AG10803 (cell line): ENCODE measurements at regions not wholly inside any gene's neighbourhood (a gene's known extent, or its start where the extent isn't known, plus 50 kb on each side); places are given as distances from the start of the nearest gene placed in this dataset.

Source experiments
- DNase-seq: peaks from one replicate; pipeline ENCODE4 v3.0.0; 2010; ENCODE audit warnings: low read depth
- H3K4me3 ChIP-seq: 2 replicates; pipeline ENCODE4 v1.5.1; 2011; ENCODE audit warnings: mild to moderate bottlenecking, low read length, control low read depth
- TF ChIP-seq, protein P1 (sequence below): conservative IDR thresholded peaks from 2 replicates; pipeline ENCODE4 v1.5.1; 2011; ENCODE audit warnings: mild to moderate bottlenecking, low read length, control low read depth, inconsistent platforms

DNA sequence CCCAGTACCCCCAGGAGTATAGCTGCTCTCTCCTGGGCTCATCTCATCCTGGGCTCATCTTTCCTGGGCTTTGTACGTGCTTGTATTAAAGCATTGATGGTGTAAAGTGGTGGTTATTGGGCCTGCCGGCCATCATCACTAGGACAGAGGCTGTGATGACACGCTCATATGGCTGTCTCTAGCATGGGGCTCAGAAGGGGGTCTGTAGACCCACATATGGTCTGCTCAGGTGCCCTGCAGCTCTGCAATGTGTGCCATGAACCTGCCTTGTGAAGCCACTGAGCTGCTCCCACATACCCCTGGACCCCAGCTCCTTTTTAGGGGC is 143.4 kb downstream of the CDC5L start:
- DNase-seq: no peak
- TF ChIP-seq, protein P1, sequence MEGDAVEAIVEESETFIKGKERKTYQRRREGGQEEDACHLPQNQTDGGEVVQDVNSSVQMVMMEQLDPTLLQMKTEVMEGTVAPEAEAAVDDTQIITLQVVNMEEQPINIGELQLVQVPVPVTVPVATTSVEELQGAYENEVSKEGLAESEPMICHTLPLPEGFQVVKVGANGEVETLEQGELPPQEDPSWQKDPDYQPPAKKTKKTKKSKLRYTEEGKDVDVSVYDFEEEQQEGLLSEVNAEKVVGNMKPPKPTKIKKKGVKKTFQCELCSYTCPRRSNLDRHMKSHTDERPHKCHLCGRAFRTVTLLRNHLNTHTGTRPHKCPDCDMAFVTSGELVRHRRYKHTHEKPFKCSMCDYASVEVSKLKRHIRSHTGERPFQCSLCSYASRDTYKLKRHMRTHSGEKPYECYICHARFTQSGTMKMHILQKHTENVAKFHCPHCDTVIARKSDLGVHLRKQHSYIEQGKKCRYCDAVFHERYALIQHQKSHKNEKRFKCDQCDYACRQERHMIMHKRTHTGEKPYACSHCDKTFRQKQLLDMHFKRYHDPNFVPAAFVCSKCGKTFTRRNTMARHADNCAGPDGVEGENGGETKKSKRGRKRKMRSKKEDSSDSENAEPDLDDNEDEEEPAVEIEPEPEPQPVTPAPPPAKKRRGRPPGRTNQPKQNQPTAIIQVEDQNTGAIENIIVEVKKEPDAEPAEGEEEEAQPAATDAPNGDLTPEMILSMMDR: no peak
- H3K4me3 ChIP-seq: no peak overlapping the region

DNA sequence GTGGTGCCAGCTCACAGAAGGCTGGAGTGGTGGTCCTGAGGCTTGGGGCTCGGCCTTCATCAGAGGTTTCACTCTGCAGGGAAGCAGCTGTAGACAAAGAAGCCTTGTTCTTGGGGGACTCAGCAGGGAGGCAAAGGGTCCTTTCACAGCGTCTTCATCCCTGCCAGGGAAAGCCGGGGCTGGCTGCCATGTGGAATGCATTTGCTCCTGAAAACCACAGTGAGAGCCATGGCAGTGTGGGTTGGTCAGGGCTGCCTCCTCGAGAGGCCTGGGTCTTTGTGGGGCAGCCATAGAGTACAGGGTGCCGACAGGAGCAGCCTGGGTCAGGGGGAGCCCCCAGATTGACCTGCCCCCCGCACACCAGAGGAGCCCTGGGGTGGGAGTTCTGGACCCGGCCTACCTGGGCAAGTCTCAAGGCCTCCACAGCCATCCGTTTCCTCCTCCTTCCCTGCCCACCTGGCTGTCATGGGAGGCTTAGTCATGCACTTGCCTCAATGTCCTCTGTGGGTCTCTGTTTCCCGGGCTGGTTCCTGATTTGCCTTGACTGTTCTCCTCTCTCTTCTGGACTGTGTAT is 144.0 kb downstream of the CDC5L start:
- TF ChIP-seq, protein P1: no peak
- no peak overlapping the region for H3K4me3 ChIP-seq
- no peak for DNase-seq

DNA sequence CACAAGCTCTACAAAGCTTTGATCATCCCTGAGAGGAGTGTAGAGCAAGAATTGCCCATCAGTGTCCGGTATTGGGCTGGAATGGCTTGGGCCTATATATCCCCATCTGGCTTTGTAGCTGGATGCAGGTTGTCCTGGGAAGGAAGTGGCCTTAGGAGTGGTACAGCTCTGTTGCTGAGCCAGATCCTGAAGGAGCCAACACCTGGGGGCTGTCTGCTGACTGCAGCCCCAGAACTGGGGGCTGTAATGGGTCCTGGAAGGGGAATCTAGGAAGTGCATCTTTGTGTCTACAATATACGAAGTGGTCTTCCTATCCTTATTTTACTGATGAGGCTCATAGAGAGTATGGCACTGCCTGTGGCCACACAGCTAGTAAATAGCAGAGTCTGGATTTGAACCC is 145.9 kb downstream of the CDC5L start:
- DNase-seq: no peak
- TF ChIP-seq, protein P1: no peak
- H3K4me3 ChIP-seq: no peak overlapping the region

DNA sequence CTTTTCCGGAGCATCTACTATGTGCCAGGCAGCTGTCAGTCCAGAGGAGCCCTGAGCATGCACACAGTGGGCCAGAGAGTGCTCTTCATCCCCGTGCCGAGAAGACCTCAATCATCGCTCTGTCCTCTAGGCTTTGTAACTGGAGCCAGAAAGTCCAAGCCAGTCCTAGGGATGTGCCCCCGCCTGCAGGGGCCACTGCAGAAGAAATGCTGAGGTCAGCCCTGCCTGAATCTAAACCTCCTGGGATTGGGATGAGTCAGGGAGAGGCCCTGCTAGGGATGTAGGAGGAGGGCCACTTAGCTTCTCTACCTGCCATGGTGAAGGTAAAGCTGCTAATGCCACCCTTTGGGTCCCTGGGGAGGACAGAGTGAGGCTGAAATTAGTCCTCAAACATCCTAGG is 146.8 kb downstream of the CDC5L start:
- TF ChIP-seq, protein P1: no peak
- DNase-seq: no peak
- H3K4me3 ChIP-seq: no peak overlapping the region

DNA sequence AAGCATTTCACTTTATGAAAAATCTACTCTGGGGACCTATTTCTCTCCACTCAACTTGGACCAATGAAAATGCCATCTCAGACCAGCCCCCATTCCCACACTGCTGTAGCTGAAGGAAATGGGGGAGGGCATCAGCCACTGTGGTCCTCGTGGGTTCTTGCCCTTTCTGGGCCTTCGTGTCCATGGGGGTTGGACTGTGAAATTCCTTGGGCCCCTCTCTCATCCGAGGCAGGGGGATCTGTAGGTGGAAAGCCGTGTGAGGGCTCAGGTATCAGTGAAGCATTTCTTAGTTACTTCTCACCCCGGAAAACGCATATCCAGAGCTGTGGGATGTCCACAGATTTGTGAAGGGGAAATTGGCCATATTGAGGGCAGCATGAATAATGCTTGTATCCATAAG is 147.9 kb downstream of the CDC5L start:
- TF ChIP-seq, protein P1: no peak
- no peak overlapping the region for H3K4me3 ChIP-seq
- no peak for DNase-seq

DNA sequence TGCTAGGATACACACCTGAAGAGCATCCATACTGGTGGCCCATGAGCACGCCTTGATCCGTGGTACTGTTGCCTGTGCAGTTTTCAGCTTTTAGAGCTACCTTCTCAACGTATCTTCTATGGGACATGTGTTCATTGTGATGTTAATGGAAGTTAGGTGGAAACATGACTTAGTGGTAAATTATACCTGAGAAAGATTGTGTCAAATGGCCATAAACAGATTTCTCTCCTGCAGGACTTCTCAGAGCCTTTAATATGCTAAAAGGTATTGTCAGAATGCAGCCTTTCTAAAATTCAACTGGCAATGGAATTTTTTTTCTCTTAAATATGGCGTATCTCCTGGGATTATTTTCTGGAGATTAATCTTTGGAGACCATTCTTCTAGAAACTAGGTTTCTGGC is 148.5 kb downstream of the CDC5L start:
- TF ChIP-seq, protein P1: no peak

DNA sequence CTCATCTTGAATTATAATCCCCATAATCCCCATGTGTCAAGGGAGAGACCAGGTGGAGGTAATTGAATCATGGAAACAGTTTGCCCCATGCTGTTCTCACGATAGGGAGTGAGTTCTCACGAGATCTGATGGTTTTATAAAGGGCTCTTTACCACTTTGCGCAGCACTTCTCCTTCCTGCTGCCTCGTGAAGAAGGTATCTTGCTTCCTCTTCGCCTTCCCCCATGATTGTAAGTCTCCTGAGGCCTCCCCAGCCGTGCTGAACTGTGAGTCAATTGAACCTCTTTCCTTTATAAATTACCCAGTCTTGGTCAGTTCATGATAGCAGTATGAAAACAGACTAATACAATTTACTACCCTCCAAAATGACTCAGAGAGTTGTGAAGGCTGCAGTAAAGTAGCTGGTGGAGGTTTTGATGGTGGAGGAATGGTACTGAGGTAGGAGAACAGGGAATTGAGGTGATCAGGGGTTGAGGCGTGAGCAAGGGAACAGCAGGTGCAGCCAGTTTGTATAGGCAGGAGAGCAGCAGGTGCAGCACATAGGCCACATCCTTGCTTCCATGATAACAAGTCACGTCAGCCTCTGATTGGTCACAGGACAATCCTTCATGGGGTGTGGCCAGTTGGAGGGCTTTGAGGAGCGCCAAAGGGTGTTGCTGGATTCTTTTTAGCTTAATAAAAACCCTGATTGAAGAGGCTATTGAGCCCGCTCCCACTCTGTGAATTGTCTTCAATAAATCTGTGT is 150.0 kb downstream of the CDC5L start:
- DNase-seq: no peak
- TF ChIP-seq, protein P1: no peak
- no peak overlapping the region for H3K4me3 ChIP-seq

More for the DNA sequence above, 148.5 kb downstream of the CDC5L start:
- H3K4me3 ChIP-seq: no peak overlapping the region
- no peak for DNase-seq
